Nephron (organoid): ENCODE measurements at regions not wholly inside any gene's neighbourhood (a gene's known extent, or its start where the extent isn't known, plus 50 kb on each side); places are given as distances from the start of the nearest gene placed in this dataset.

Experiments
- H3K27ac Mint-ChIP-seq, 3 experiments: 2 replicates each; pipeline ENCODE4 v1.8.0; 2020; ENCODE audit warnings: mixed read lengths in 3 of 3, mild to moderate bottlenecking in 2 of 3, moderate library complexity in 1 of 3
- H3K27me3 Mint-ChIP-seq: 2 replicates; pipeline ENCODE4 v1.8.0; 2021; ENCODE audit warnings: low read depth, mild to moderate bottlenecking, moderate library complexity, mixed read lengths
- H3K36me3 Mint-ChIP-seq: 2 replicates; pipeline ENCODE4 v1.8.0; 2020; ENCODE audit warnings: low read depth, mixed read lengths
- H3K4me1 Mint-ChIP-seq: 2 replicates; pipeline ENCODE4 v1.8.0; 2020; ENCODE audit warnings: mixed read lengths
- H3K4me3 Mint-ChIP-seq, 3 experiments: 2 replicates each; pipeline ENCODE4 v1.8.0; 2020; ENCODE audit warnings: mild to moderate bottlenecking in 3 of 3, mixed read lengths in 3 of 3, moderate library complexity in 2 of 3
- H3K9me3 Mint-ChIP-seq: 2 replicates; pipeline ENCODE4 v1.8.0; 2020; ENCODE audit warnings: mixed read lengths
- CTCF ChIP-seq, 3 experiments: fragments of 200-600 bp; sonication (generic); IDR thresholded peaks; one replicate each; pipeline ENCODE4 v1.5.0; 2021; ENCODE audit warnings: antibody characterized with exemption in 3 of 3; ENCODE audit not compliant: unreplicated experiment in 3 of 3

DNA sequence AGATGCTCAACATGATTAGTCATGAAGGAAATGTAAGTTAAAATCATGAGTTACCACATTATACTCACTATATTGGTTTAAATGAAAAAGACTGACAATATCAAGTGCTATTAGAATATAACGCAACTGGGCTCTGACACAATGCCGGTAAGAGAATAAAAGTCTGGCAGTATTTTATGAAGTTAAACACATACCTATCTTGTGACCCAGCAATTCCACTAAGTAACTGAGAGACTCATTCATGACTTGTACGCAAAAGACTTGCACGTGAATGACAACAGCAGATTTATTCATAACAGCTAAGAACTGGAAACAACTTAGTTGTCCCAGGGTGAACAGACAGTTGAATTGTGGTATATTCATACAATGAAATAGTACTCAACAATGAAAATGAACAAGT, 342.1 kb downstream of the SLC4A3 start:
- no peak for TF ChIP-seq CTCF (IDR thresholded peaks at IDR 0.05; ENCODE audit: unreplicated experiment in 3 of 3)
- no peaks in the 10 kb centered on the region for H3K36me3 Mint-ChIP-seq
- H3K9me3 Mint-ChIP-seq = no peaks in the 10 kb centered on the region
- H3K4me1 Mint-ChIP-seq = peaks cover 17% of the 10 kb centered on the region
- H3K27ac Mint-ChIP-seq = no peak overlapping the region
- H3K4me3 Mint-ChIP-seq = no peak overlapping the region
- H3K27me3 Mint-ChIP-seq = peaks cover 10% of the 10 kb centered on the region

DNA sequence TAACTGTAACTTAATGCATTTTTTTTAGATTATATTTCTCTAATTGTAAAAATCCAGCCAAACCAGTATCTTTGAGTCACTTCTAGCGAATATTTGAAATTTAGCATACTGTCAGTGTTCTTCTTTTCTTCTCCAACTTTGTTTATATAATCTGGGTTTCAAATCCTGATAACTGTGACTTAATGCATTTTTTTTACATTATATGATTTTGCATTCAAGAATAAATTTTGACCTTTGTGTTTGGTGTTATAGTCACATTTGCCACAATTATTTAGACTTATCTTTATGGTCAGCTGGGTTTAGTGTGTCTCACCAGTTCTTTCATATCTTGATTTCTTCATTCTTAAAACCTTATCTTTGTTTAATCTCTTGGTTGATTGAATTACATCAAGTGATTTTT, 345.7 kb downstream of the SLC4A3 start:
- Mint-ChIP-seq H3K27me3 (no peaks in the 10 kb centered on the region), H3K36me3 (no peaks in the 10 kb centered on the region), H3K4me3 (no peak overlapping the region), H3K9me3 (no peaks in the 10 kb centered on the region), H3K4me1 (peaks cover under 1% of the 10 kb centered on the region), H3K27ac (no peak overlapping the region)
- no peak for TF ChIP-seq CTCF (IDR thresholded peaks at IDR 0.05; ENCODE audit: unreplicated experiment in 3 of 3)

- H3K27me3 Mint-ChIP-seq = no peaks in the 10 kb centered on the region
- no peaks in the 10 kb centered on the region for H3K4me1 Mint-ChIP-seq
- no peak overlapping the region for H3K4me3 Mint-ChIP-seq
- TF ChIP-seq CTCF (IDR thresholded peaks at IDR 0.05; ENCODE audit: unreplicated experiment in 3 of 3) = no peak
- no peaks in the 10 kb centered on the region for H3K9me3 Mint-ChIP-seq
- H3K36me3 Mint-ChIP-seq = no peaks in the 10 kb centered on the region
- H3K27ac Mint-ChIP-seq = no peak overlapping the region
Observed at GRCh38 chr2:219976871-219977270, 349.4 kb downstream of the SLC4A3 start.

DNA sequence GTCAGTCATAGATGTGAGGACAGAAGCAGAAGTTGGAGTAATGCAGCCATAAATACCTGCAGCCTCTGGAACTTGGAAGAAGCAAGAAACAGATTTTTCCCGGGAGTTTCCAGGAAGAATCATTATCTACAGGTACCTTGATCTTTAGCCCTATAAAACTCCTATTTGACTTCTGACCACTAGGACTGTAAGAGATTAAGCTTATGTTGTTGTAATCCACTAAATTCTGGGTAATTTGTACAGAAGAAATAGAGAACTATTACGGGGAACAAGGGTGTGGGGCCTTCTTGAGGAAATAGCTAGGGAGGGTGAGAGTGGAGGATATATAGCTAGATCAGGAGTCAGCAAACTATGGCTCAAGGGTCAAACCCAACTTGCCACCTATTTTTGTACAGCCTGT, 353.2 kb downstream of the SLC4A3 start:
- H3K4me3 Mint-ChIP-seq = no peak overlapping the region
- H3K4me1 Mint-ChIP-seq = no peaks in the 10 kb centered on the region
- no peaks in the 10 kb centered on the region for H3K9me3 Mint-ChIP-seq
- TF ChIP-seq CTCF (IDR thresholded peaks at IDR 0.05; ENCODE audit: unreplicated experiment in 3 of 3) = no peak
- H3K27ac Mint-ChIP-seq = no peak overlapping the region
- H3K36me3 Mint-ChIP-seq = no peaks in the 10 kb centered on the region
- no peaks in the 10 kb centered on the region for H3K27me3 Mint-ChIP-seq

DNA sequence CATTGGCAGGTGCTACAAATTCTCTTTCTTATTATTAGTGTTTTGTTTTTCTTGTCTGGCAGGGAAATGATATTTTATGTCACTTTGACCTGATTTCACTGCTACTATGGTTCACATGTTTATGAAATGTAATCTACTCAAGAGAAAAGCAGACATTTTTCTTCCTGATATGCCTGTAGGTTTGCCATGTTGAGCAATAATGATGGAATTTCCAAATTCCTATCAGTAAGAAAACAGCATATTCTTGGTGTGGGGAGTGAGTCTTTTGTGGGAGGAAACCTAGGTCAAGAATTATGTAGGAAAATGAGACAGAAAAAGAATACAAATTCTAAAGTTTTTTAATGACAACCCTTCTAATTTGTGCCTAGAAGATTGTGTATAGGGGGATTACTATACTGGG, 356.4 kb downstream of the SLC4A3 start:
- no peak for TF ChIP-seq CTCF (IDR thresholded peaks at IDR 0.05; ENCODE audit: unreplicated experiment in 3 of 3)
- H3K4me3 Mint-ChIP-seq = no peak overlapping the region
- no peaks in the 10 kb centered on the region for H3K9me3 Mint-ChIP-seq
- no peaks in the 10 kb centered on the region for H3K36me3 Mint-ChIP-seq
- H3K27ac Mint-ChIP-seq = no peak overlapping the region
- no peaks in the 10 kb centered on the region for H3K4me1 Mint-ChIP-seq
- H3K27me3 Mint-ChIP-seq = no peaks in the 10 kb centered on the region

- TF ChIP-seq CTCF (IDR thresholded peaks at IDR 0.05; ENCODE audit: unreplicated experiment in 3 of 3) = no peak
- Mint-ChIP-seq H3K4me3 (no peak overlapping the region), H3K27me3 (no peaks in the 10 kb centered on the region), H3K9me3 (no peaks in the 10 kb centered on the region), H3K27ac (no peak overlapping the region), H3K36me3 (no peaks in the 10 kb centered on the region), H3K4me1 (peaks cover 11% of the 10 kb centered on the region)
Observed at GRCh38 chr2:219985017-219985416, 357.6 kb downstream of the SLC4A3 start.
